Body of pancreas (tissue), 4 donors: ENCODE measurements at regions not wholly inside any gene's neighbourhood (a gene's known extent, or its start where the extent isn't known, plus 50 kb on each side); places are given as distances from the start of the nearest gene placed in this dataset.

Source experiments
- POLR2A ChIP-seq, 3 donors: fragments of 450-650 bp; IDR thresholded peaks; one replicate each; pipeline ENCODE4 v1.6.1; 2016; ENCODE audit warnings: antibody characterized with exemption in 3 of 3, mild to moderate bottlenecking in 2 of 3
- TF ChIP-seq, protein P1 (sequence below), 7 experiments: fragments of 450-650 bp in 4 of 7; fragments of 200-600 bp in 3 of 7; sonication (generic) in 3 of 7; IDR thresholded peaks; one replicate each; pipeline ENCODE4 v1.5.1; 2016 to 2019; ENCODE audit warnings: antibody characterized with exemption in 7 of 7

DNA sequence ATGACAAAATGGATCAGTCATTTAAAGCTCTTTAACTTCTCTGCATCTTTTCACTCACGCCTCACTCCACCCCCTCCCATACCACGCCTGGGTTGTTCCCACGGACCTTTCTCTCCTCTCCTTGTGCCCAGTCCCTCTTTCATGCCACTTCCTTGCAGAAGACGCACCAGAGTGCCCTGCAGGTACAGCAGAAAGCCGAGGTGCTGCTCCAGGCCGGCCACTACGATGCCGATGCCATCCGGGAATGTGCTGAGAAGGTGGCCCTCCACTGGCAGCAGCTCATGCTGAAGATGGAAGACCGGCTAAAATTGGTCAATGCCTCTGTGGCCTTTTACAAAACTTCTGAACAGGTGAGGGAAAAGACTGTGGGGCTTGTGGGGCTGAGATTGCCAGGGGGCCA is 296.1 kb upstream of the UMPS start:
- TF ChIP-seq, protein P1, sequence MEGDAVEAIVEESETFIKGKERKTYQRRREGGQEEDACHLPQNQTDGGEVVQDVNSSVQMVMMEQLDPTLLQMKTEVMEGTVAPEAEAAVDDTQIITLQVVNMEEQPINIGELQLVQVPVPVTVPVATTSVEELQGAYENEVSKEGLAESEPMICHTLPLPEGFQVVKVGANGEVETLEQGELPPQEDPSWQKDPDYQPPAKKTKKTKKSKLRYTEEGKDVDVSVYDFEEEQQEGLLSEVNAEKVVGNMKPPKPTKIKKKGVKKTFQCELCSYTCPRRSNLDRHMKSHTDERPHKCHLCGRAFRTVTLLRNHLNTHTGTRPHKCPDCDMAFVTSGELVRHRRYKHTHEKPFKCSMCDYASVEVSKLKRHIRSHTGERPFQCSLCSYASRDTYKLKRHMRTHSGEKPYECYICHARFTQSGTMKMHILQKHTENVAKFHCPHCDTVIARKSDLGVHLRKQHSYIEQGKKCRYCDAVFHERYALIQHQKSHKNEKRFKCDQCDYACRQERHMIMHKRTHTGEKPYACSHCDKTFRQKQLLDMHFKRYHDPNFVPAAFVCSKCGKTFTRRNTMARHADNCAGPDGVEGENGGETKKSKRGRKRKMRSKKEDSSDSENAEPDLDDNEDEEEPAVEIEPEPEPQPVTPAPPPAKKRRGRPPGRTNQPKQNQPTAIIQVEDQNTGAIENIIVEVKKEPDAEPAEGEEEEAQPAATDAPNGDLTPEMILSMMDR (IDR thresholded peaks at IDR 0.05), result no peak
- TF ChIP-seq POLR2A (IDR thresholded peaks at IDR 0.05), result no peak
